Gastrocnemius medialis (tissue), 4 donors: ENCODE measurements at regions not wholly inside any gene's neighbourhood (a gene's known extent, or its start where the extent isn't known, plus 50 kb on each side); places are given as distances from the start of the nearest gene placed in this dataset.

Experiments used
- ATAC-seq, 2 donors: fragments of 150-250 bp; one replicate each; pipeline ENCODE4 v1.9.1; 2016
- DNase-seq, 2 donors: peaks; one replicate each; pipeline ENCODE4 v3.0.0-alpha.2; 2019
- H3K27ac ChIP-seq, 4 donors: fragments of 200-600 bp; sonication (generic); 1 replicate in 1 of 4; 2 replicates in 3 of 4; pipeline ENCODE4 v1.5.1; 2016 to 2018; ENCODE audit warnings: mild to moderate bottlenecking in 2 of 4, moderate library complexity in 1 of 4
- H3K27me3 ChIP-seq, 3 donors: fragments of 200-600 bp; sonication (generic) in 2 of 3; 1 replicate in 1 of 3; 2 replicates in 2 of 3; pipeline versions ENCODE4 v1.5.1 to v1.6.0; 2016 to 2019; ENCODE audit warnings: mild to moderate bottlenecking in 1 of 3, moderate library complexity in 1 of 3
- H3K36me3 ChIP-seq, 2 donors: fragments of 200-600 bp; sonication (generic) in 1 of 2; one replicate each; pipeline ENCODE4 v1.5.1; 2017 to 2018
- H3K4me1 ChIP-seq, 2 donors: fragments of 200-600 bp; sonication (generic) in 1 of 2; one replicate each; pipeline ENCODE4 v1.5.1; 2016 to 2017; ENCODE audit warnings: mild to moderate bottlenecking in 2 of 2
- H3K4me3 ChIP-seq, 4 donors: fragments of 200-600 bp; sonication (generic) in 3 of 4; 1 replicate in 1 of 4; 2 replicates in 3 of 4; pipeline ENCODE4 v1.5.1; 2016 to 2019; ENCODE audit warnings: mild to moderate bottlenecking in 2 of 4
- H3K9me3 ChIP-seq, 3 donors: fragments of 200-600 bp; sonication (generic) in 2 of 3; 1 replicate in 1 of 3; 2 replicates in 2 of 3; pipeline ENCODE4 v1.5.1; 2016 to 2019
- POLR2A ChIP-seq, 2 donors: fragments of 450-650 bp; IDR thresholded peaks; one replicate each; pipeline ENCODE4 v1.6.1; 2017; ENCODE audit warnings: antibody characterized with exemption in 2 of 2, mild to moderate bottlenecking in 2 of 2, moderate library complexity in 2 of 2
- in situ Hi-C, 4 donors: fragments of 200-750 bp; cut with MboI; loops; one replicate each; pipeline versions ENCODE4 v1.15.0 to v1.8.0; 2017; ENCODE audit warnings: low sequenced_read_pairs in 4 of 4
- intact Hi-C: fragments of 100-400 bp; cut with DNase I; formaldehyde crosslinking; loops from one replicate; pipeline ENCODE4 v1.15.1; 2023; ENCODE audit warnings: low total_unique reads
- TF ChIP-seq, protein P1 (sequence below), 5 experiments: fragments of 450-650 bp in 3 of 5; fragments of 200-600 bp in 2 of 5; sonication (generic) in 2 of 5; IDR thresholded peaks in 4 of 5; conservative IDR thresholded peaks in 1 of 5; 1 replicate in 4 of 5; 2 replicates in 1 of 5; pipeline ENCODE4 v1.5.1; 2016 to 2019; ENCODE audit warnings: antibody characterized with exemption in 5 of 5, mild to moderate bottlenecking in 3 of 5, moderate library complexity in 3 of 5

DNA sequence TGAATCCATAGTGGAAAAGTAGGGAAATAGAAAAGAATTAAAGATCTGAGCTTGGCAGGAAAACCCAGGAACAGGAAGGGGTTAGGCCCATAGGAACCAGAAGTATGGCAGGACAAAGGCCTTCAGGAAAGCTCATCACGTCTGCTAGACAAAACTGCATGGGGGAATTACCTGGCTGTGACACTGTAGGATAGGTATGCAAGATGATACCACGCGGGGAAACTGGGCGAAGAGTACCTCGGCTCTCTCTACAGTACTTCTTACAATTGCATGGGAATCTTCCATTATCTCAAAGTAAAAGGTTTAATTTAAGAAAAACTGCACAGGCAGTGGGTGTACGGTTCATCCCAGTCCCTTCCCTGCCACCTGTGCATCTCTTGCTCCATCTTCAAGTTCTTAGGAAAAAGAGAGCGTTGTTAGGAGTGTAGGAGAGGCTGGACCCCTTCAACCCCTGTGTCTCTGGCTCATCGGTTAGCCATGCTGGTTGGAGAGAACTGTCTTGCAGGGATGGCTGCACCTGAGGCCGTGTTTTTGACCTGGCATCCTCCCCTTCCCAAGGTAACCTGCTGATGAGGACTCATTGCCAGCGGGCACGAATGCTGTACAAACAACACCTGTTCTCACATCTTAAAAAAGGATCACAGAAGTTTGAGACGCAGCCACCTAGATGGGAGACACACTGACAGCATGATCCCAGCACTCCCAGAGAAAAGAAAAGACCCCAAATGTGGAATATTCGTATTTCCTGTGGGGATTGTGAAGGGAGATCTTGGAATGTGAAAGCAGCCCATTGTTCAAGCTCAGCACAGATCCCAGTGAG lies 120.5 kb upstream of the COPS8 start:
- Histone ChIP-seq H3K36me3 (no peaks in the 10 kb centered on the region), H3K4me3 (no peak overlapping the region), H3K27ac (peak overlapping the region; percentile 31 to 61 (median 46)), H3K27me3 (no peaks in the 10 kb centered on the region), H3K4me1 (no peaks in the 10 kb centered on the region), H3K9me3 (no peaks in the 10 kb centered on the region)
- no peak for TF ChIP-seq POLR2A (IDR thresholded peaks at IDR 0.05)
- TF ChIP-seq, protein P1, sequence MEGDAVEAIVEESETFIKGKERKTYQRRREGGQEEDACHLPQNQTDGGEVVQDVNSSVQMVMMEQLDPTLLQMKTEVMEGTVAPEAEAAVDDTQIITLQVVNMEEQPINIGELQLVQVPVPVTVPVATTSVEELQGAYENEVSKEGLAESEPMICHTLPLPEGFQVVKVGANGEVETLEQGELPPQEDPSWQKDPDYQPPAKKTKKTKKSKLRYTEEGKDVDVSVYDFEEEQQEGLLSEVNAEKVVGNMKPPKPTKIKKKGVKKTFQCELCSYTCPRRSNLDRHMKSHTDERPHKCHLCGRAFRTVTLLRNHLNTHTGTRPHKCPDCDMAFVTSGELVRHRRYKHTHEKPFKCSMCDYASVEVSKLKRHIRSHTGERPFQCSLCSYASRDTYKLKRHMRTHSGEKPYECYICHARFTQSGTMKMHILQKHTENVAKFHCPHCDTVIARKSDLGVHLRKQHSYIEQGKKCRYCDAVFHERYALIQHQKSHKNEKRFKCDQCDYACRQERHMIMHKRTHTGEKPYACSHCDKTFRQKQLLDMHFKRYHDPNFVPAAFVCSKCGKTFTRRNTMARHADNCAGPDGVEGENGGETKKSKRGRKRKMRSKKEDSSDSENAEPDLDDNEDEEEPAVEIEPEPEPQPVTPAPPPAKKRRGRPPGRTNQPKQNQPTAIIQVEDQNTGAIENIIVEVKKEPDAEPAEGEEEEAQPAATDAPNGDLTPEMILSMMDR (IDR thresholded peaks at IDR 0.05 in 4 of 5, conservative IDR thresholded peaks at IDR 0.05 in 1 of 5), result no peak
- no peak for DNase-seq
- ATAC-seq, result no peak
- intact Hi-C loops, result no loop called here
- in situ Hi-C loops, result no loop called here

DNA sequence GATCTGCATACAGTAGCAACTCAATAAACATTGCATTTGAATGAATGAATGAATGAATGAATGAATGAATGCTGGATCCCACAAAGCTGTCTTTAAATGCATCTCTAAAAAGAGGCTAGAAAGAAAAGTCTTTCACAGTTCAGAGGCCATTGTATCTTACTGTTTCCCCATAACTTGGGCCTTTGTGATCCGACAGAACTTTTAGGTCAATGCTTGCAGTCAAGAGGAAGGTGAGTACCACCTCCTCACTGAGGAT lies 119.9 kb upstream of the COPS8 start:
- Histone ChIP-seq H3K27me3 (no peaks in the 10 kb centered on the region), H3K27ac (peak overlapping the region in 3 of 4 donors; percentile 31 to 61 (median 56)), H3K9me3 (no peaks in the 10 kb centered on the region), H3K4me1 (no peaks in the 10 kb centered on the region), H3K36me3 (no peaks in the 10 kb centered on the region), H3K4me3 (no peak overlapping the region)
- intact Hi-C loops, result no loop called here
- ATAC-seq (no peak), DNase-seq (no peak)
- no peak for TF ChIP-seq POLR2A (IDR thresholded peaks at IDR 0.05)
- TF ChIP-seq, protein P1 (IDR thresholded peaks at IDR 0.05 in 4 of 5, conservative IDR thresholded peaks at IDR 0.05 in 1 of 5), result no peak
- in situ Hi-C loops, result no loop called here

DNA sequence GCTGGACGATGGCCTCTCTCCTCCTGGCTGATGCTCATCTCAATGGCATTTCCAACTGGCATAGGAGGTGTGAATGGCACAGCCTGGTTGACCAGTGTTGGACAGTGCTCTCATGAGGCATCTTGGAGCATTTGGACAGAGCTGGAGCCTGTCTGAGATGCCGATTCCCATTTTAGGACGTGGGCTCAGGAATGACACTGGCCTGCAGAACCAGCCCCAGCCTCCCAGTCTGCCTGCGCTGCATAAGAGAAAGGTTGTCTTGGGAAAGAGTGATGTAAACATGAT lies 118.2 kb upstream of the COPS8 start:
- in situ Hi-C loops, result no loop called here
- H3K27me3 ChIP-seq, result peaks cover 0 to 8% (median 0%) of the 10 kb centered on the region in 3 donors
- no peaks in the 10 kb centered on the region for H3K9me3 ChIP-seq
- TF ChIP-seq, protein P1 (IDR thresholded peaks at IDR 0.05 in 4 of 5, conservative IDR thresholded peaks at IDR 0.05 in 1 of 5), result no peak
- TF ChIP-seq POLR2A (IDR thresholded peaks at IDR 0.05), result no peak
- no peak for DNase-seq
- H3K4me3 ChIP-seq, result no peak overlapping the region
- no peak for ATAC-seq
- H3K27ac ChIP-seq, result peak overlapping the region; percentile 7 to 35 (median 20)
- intact Hi-C loops, result no loop called here
- no peaks in the 10 kb centered on the region for H3K4me1 ChIP-seq
- no peaks in the 10 kb centered on the region for H3K36me3 ChIP-seq

DNA sequence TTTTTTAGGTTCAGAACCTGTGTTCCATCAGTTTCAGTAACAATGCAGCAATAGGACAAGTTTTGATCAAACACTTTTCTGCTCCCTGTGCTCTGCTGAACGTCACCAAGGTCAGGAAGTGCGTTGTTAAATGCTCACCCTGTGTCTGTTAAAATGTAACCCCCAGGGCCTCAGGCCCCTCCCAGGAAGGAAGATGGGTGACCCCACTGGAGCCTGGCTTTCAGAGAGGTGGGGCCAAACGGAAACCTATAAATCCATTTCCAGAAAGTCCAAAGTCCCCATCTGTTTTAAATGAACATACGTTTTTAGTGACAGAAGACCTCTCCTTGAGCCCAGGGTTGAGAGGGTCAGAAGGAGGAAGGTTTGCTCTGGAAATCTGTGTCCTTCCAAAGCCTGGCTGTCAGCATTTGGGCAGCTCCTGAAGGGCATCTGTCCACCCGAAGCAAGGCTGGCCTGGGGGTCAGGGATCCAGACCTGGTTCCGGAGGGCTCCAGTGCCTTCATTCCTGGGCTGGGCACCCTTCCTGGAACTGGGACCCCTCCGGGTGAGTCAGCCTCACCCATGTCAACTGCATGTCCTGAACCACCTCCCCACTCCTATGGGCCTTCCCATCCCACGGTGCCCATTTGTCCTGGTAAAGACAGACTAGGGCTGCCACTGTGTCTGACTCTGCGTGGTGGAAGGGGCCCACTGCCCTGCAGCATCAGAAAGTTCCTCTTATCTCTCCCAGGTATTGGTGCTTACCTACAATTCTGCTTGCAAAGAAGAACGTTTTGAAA lies 117.4 kb upstream of the COPS8 start:
- Histone ChIP-seq H3K27ac (peak overlapping the region in 2 of 4 donors; percentile 20 to 35), H3K9me3 (no peaks in the 10 kb centered on the region), H3K4me3 (no peak overlapping the region), H3K4me1 (no peaks in the 10 kb centered on the region), H3K36me3 (no peaks in the 10 kb centered on the region), H3K27me3 (peaks cover 0 to 8% (median 0%) of the 10 kb centered on the region in 3 donors)
- TF ChIP-seq, protein P1 (IDR thresholded peaks at IDR 0.05 in 4 of 5, conservative IDR thresholded peaks at IDR 0.05 in 1 of 5), result no peak
- no peak for TF ChIP-seq POLR2A (IDR thresholded peaks at IDR 0.05)
- intact Hi-C loops, result no loop called here
- in situ Hi-C loops, result no loop called here
- ATAC-seq, result no peak
- no peak for DNase-seq
